Astrocyte (in vitro differentiated cells and primary cell): ENCODE measurements at regions not wholly inside any gene's neighbourhood (a gene's known extent, or its start where the extent isn't known, plus 50 kb on each side); places are given as distances from the start of the nearest gene placed in this dataset.

Experiments used
- CTCF ChIP-seq: IDR thresholded peaks from 2 replicates; pipeline ENCODE4 v1.5.1; 2011; ENCODE audit warnings: low read depth, mild to moderate bottlenecking, inconsistent platforms, low read length, moderate library complexity; ENCODE audit not compliant: insufficient read depth
- EZH2 ChIP-seq: IDR thresholded peaks from 2 replicates; pipeline ENCODE4 v1.6.1; 2012; ENCODE audit warnings: mild to moderate bottlenecking, low read length, inconsistent platforms; ENCODE audit not compliant: insufficient read depth

GRCh38 chr16:27730661-27731210 lies 180.8 kb downstream of the KATNIP start:
- TF ChIP-seq CTCF (no peak), EZH2 (no peak)
